GM15510 (cell line): ENCODE measurements at regions not wholly inside any gene's neighbourhood (a gene's known extent, or its start where the extent isn't known, plus 50 kb on each side); places are given as distances from the start of the nearest gene placed in this dataset.

Experiments used
- POLR2A ChIP-seq: IDR thresholded peaks from 3 replicates; pipeline ENCODE4 v1.6.1; 2011; ENCODE audit warnings: borderline replicate concordance; ENCODE audit not compliant: insufficient read length; ENCODE audit errors: extremely low read depth

DNA sequence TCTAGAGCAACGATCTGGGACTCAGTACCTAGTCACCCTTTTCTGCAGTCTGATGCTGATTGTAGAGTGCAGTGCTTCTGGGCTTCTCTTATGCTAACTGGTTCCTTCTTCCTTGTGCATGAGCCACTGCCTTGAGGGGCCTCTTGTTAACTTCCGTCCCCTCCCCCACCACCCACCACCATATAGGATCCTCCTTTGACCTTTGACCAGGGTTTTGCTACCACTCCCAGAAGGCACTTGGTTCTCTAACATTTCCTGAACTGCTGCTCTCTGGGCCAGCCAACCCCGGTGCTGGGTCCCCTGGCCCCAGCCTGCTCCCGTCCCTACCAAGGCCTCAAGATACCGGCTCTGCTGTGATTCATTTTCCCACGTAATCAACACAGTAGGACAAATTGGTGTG lies 104.6 kb upstream of the KLF3 start:
- no peak for TF ChIP-seq POLR2A

- no peak for TF ChIP-seq POLR2A
Measured at GRCh38 chr4:38560340-38560739, 103.7 kb upstream of the KLF3 start.

- no peak for TF ChIP-seq POLR2A
Measured at GRCh38 chr4:38560768-38561558, 103.0 kb upstream of the KLF3 start.

DNA sequence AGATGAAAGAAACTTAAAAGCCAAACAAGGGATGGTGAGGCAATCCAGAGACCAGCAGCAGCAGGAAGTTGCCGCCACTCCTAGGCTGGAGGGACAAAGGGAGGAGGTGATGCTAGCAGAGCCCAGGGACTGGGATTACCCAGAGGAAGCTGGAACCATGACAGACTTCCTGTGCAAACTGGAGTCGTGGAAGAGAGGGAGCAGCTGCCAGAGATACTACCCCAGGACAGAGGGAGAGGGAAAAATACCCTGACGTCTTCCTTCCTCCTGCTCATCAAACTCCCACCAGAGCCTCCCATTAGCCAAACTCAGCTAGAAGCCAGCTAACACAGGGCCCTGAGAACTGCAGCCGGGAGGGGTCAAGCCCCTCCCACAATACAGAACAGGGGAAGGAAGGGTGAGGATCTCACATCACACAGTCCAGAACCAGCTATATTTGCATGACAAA lies 101.2 kb upstream of the KLF3 start:
- TF ChIP-seq POLR2A = no peak

DNA sequence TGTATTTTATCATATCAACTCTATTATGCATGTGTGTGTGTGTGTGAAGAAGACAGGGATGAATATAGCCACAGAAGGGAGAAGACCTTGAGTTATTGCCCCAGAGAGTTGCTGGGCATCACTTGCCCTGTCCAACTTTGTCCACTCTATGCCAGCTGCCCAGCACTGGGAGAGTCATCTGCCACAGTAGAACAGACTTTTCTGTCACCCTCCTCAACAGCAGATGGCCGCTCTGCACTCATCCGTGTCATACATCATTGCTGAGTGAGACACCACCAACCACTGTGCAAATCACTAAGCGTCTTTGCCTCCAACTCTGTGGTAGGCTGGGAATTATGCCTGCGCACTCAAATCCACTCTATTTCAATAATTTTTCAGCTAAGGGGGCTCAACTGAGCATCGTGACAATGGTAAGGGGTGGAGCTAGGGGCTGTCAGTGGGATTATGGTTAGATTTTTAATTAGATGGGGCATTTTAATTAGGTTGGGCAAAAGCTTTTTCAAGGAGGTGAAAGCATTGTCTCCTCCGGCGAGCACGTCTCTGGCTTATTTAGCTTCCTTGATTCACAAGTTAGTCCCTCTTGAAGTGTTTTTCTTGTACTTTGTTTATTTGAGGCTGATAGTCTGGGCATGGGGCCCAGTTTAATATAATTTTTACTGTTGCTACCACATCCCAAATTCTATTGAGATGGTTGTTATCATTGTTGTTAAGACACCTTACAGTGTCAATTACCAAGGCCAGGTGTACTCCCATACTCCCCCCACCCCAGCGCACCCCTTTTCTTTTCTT lies 100.1 kb upstream of the KLF3 start:
- TF ChIP-seq POLR2A = no peak

DNA sequence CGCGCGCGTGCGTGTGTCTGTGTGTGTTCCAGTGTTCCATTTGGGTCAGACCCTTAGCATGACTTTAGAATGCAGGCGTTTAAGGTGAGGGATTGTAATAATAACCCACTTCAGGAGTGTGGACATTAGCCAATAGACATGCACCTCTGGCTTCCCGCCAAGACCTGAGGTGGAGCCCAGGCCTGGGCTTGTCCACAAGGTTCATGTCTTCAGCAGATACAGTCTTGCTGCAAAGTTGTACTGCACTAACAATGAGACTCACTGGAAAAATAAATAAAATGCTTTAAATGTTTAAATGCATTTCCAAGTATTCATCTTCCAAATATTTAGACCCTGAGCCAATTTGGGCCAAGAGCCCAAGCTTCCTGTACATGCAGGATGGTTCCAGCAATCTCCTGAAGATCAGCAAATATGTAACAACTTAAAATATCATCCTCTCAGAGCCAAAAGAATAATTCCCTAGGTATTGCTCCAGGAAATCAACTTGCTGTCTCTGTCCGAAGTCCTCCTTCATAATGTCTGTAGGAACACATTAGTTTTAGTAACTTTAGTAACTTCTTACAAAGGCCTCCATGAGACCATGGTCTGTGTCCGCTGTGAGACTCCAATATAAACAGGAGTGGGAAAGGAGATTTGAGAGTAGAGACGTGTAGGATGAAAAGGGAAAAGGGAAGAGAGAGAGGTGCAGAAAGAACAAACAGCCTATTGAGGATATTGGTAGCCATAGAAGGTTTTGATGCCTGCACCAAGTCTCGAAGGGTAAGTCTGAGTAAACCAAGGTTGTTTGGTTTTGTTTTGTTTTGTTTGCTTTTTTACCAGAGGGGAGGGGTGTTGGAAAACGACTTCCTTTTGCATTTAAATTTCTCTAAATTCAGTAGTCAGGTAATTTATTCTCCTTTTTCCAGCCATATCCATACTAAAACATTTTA lies 98.5 kb upstream of the KLF3 start:
- TF ChIP-seq POLR2A = no peak

- no peak for TF ChIP-seq POLR2A
Measured at GRCh38 chr4:38566806-38567398, 97.1 kb upstream of the KLF3 start.

DNA sequence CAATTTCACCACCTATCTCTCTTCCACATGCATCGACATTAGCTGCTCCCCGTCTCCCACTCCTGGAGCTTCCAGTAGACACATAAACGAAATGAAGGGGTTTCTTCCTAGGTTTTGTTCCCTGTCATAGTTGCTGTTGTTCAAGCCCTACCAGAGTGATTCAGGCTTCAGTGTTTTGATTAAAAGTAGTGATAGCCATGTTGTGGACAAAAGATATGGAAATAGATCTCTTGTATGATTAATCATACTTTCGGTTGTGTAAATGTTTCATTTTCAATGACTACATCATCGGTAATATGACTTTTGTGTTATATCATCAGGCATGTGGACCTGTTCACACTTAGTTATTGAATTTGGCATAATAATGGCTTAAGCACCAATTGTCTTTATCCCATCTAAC lies 96.5 kb upstream of the KLF3 start:
- TF ChIP-seq POLR2A = no peak

DNA sequence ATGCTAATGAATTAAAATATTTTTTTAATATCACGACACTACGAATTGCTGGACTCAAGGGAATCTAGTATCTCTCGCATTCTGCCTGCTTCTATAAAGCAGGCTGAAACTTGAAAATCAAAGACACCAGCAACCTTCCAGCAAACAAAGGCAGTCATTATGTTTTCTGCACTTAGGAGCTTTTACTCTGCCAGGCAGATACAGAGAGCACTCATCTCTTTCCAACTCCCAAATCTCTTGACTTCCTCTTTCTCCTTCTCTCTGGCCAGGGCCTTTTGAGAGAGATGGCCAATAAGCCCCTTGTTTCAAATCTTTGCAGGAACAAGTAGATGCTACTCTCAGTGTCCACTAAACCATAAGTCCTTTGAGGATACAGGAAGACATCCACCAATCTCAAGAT lies 95.2 kb upstream of the KLF3 start:
- TF ChIP-seq POLR2A = no peak

DNA sequence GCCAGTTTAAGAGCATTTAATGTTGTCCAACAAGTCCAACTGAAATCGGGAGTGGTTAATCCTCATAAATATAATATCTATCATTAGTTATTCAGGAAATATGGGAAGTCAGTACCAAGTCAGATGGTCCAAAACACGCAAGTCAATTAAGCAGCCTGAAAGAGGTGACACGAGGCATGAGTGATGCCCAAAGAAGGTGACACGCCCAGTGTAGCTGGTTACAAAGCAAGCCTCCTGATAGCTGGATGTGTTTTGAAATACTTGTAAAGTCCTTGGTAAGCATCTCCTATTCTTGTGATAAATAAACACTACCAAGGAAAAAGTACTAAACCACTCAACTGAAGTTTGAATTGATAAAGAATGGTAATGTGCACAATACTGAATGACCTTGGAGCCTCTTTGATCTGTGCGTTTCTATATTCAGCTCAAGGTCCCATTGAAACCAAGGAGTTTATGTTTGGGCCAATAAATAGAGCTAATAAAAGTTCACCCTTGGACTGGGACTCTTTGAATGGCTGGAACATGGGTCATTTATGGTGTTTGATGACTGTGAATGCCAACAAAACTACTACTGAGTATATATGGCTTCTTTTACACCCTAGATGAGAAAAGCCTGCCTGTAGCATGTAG lies 93.2 kb upstream of the KLF3 start:
- TF ChIP-seq POLR2A = no peak

GRCh38 chr4:38572793-38573192 lies 91.2 kb upstream of the KLF3 start:
- TF ChIP-seq POLR2A = no peak

DNA sequence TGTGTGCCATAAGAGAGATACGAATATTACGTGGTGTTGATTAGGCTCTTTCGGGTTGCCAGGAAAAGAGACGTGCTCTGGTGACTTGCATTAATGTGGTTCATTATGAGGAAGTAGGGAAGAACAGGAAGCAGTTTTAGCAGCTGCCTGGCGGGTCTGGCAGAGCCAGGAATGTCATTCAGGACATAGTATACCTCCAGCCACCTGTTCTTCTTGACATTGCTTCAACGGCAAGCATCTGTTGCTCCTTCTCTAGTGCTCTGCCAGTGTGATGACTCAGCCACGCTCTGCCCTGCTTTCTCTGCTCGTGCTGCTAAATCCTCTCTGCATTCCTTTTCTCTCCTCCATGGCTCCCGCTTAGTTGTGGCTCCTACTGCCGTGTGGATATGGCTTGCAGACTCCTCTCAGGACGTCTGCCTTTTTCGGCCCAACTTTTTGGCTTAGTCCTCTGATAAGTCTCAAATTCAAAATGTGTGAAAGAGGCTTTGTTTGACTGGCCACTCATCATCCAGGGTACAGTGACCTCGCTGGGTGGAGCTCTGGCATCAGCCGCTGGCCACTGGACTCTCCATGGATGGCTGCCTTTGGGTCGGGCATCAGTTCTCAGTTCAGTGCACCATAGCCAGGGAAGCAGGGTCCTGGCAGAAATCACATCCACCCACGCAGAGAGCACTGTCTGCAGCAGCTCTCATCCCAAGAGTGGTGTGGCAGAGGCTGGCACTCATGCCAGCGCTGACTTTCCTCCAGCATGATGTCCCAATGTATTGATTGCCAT lies 89.3 kb upstream of the KLF3 start:
- no peak for TF ChIP-seq POLR2A

DNA sequence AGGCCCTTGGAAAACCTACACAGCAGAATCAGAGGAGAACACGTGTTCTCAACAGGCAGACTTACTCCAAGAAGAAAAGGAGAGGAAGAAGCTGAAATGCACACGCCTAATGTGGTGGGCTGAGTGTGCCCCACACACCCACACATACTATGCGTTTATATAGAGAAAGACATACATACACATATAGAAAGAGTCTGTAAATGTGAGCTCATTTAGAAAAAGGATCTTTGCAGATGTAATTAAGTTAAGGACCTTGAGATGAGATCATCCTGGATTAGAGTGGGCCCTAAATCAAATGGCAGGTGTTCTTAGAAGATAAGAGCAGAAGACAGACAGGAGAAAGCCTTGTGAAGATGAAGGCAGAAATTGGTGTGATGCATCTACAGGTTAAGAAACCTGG lies 87.2 kb upstream of the KLF3 start:
- no peak for TF ChIP-seq POLR2A
